K562 (cell line): ENCODE measurements at regions not wholly inside any gene's neighbourhood (a gene's known extent, or its start where the extent isn't known, plus 50 kb on each side); places are given as distances from the start of the nearest gene placed in this dataset.

ENCODE experiments used
- ATAC-seq: fragments of 200-7000 bp; cut with Tn5 transposase; 3 replicates; pipeline ENCODE4 v1.9.1; 2020; ENCODE audit warnings: moderate library complexity
- BruUV-seq: library from RNA; stranded (reverse); fragments of 400-500 nt; replicated peaks from 2 replicates; lab custom pipeline; 2021; lab: Mats Ljungman, UMichigan
- CTCF ChIA-PET: fragments of 300-600 bp; formaldehyde crosslinking; extraction: SDS; loops from one replicate; lab custom pipeline; 2021; ENCODE audit warnings: low intra/inter-chr PET ratio; lab: Yijun Ruan, JAX
- POLR2A ChIA-PET: fragments of 300-600, 350-650 bp; sonication (Branson Sonifier 250); formaldehyde crosslinking; extraction: SDS; loops from one replicate; lab custom pipeline; 2021; ENCODE audit warnings: antibody characterized with exemption, inconsistent platforms; lab: Yijun Ruan, JAX
- DNase-seq, 4 experiments: peaks; one replicate each; pipeline versions ENCODE4 v3.0.0 to v3.0.0-alpha.2; 2011 to 2018; ENCODE audit warnings: low spot score in 3 of 4, mixed read lengths in 3 of 4; ENCODE audit errors: extremely low read depth in 1 of 4
- FAIRE-seq: peaks from 2 replicates; lab custom pipeline; 2011; peaks lifted over from hg19 to GRCh38; lab: Jason Lieb, UNC
- H2AFZ ChIP-seq: 2 replicates; pipeline ENCODE4 v1.6.0; 2011; ENCODE audit warnings: low read depth, low read length, control low read depth, inconsistent platforms
- H3K27ac ChIP-seq: fragments of 200-600 bp; 3 replicates; pipeline ENCODE4 v1.8.0; 2011; ENCODE audit warnings: low read depth, mild to moderate bottlenecking, control low read depth, inconsistent platforms, low read length, moderate library complexity, mixed read lengths; ENCODE audit errors: extremely low read depth
- H3K27me3 ChIP-seq, 2 experiments: fragments of 300-600 bp in 1 of 2; 2 replicates in 1 of 2; 3 replicates in 1 of 2; pipeline versions ENCODE4 v1.6.0 to v1.8.0; 2011; ENCODE audit warnings: inconsistent platforms in 2 of 2, low read length in 2 of 2, mild to moderate bottlenecking in 1 of 2, mixed read lengths in 1 of 2, moderate library complexity in 1 of 2; ENCODE audit not compliant: control insufficient read depth in 2 of 2, insufficient read depth in 2 of 2
- H3K36me3 ChIP-seq: fragments of 300-600 bp; 3 replicates; pipeline ENCODE4 v1.8.0; 2011; ENCODE audit warnings: mild to moderate bottlenecking, low read length, inconsistent platforms; ENCODE audit not compliant: control insufficient read depth, insufficient read depth
- H3K4me1 ChIP-seq, 2 experiments: fragments of 200-600 bp in 1 of 2; replicated peaks in 1 of 2; 2 replicates in 1 of 2; 3 replicates in 1 of 2; pipeline versions ENCODE4 v1.5.1 to v1.8.0; 2011; ENCODE audit warnings: inconsistent platforms in 2 of 2, low read length in 2 of 2, mild to moderate bottlenecking in 1 of 2, mixed read lengths in 1 of 2, moderate library complexity in 1 of 2; ENCODE audit not compliant: control insufficient read depth in 2 of 2, insufficient read depth in 2 of 2
- H3K4me2 ChIP-seq: 2 replicates; pipeline ENCODE4 v1.6.1; 2011; ENCODE audit warnings: low read length, control low read depth, inconsistent platforms, mixed read lengths; ENCODE audit not compliant: insufficient read depth
- H3K4me3 ChIP-seq: fragments of 200-600 bp; sonication (generic), shearing (Covaris generic); 2 replicates; pipeline ENCODE4 v1.5.1; 2016; ENCODE audit warnings: control low read depth, inconsistent platforms
- H3K79me2 ChIP-seq: fragments of 200-600 bp; 3 replicates; pipeline ENCODE4 v1.8.0; 2011; ENCODE audit warnings: low read length, inconsistent platforms; ENCODE audit not compliant: control insufficient read depth, insufficient read depth
- H3K9ac ChIP-seq, 2 experiments: 2 replicates each; pipeline versions ENCODE4 v1.6.0 to v1.6.1; 2011; ENCODE audit warnings: low read depth in 2 of 2, low read length in 2 of 2, control low read depth in 1 of 2, inconsistent platforms in 1 of 2, mild to moderate bottlenecking in 1 of 2, mixed read lengths in 1 of 2; ENCODE audit not compliant: insufficient read depth in 1 of 2
- H3K9me1 ChIP-seq: one replicate; pipeline ENCODE4 v1.6.0; 2011; ENCODE audit warnings: inconsistent platforms, mild to moderate bottlenecking, low read length, moderate library complexity; ENCODE audit not compliant: control insufficient read depth, insufficient read depth
- H3K9me3 ChIP-seq: replicated peaks from 2 replicates; pipeline ENCODE4 v1.5.1; 2011; ENCODE audit warnings: low read depth, low read length, inconsistent platforms; ENCODE audit not compliant: control insufficient read depth, insufficient read depth
- H4K20me1 ChIP-seq: replicated peaks from 2 replicates; pipeline ENCODE4 v1.6.1; 2011; ENCODE audit warnings: low read length, inconsistent platforms, mixed read lengths; ENCODE audit not compliant: control insufficient read depth, insufficient read depth
- BHLHE40 ChIP-seq: IDR thresholded peaks from 2 replicates; pipeline ENCODE4 v1.6.1; 2011; ENCODE audit warnings: low read length, improper control_type of control experiment
- HDAC3 ChIP-seq: fragments of 450-650 bp; IDR thresholded peaks from 2 replicates; pipeline ENCODE4 v1.6.1; 2018; ENCODE audit warnings: borderline replicate concordance, mild to moderate bottlenecking, moderate library complexity; ENCODE audit not compliant: partially characterized antibody
- SRSF9 ChIP-seq: fragments of 200-400 bp; formaldehyde crosslinking; IDR thresholded peaks from 2 replicates; pipeline ENCODE4 v1.6.1; 2017; ENCODE audit warnings: low read depth, low read length, borderline replicate concordance
- TFAM ChIP-seq: fragments of 250-450 bp; sonication (Bioruptor Pico); conservative IDR thresholded peaks from 2 replicates; pipeline ENCODE4 v1.5.0; 2021; ENCODE audit warnings: mild to moderate bottlenecking, moderate library complexity
- ZNF584 ChIP-seq: fragments of 200-800 bp; sonication (Bioruptor generic); IDR thresholded peaks from 2 replicates; pipeline ENCODE4 v1.6.1; 2016; ENCODE audit warnings: low read depth, mild to moderate bottlenecking, missing genetic modification characterization, missing compliant biosample characterization
- ZNF79 ChIP-seq: fragments of 250-450 bp; sonication (Bioruptor Pico); IDR thresholded peaks from 2 replicates; pipeline ENCODE4 v1.4.0; 2020; ENCODE audit warnings: low read depth, mild to moderate bottlenecking, moderate library complexity
- WGBS: fragments of 100-300 bp; shearing (Covaris generic); methylation state at CpG from one replicate; pipeline ENCODE4 v1.1.6; 2016; ENCODE audit warnings: low coverage, mixed read lengths; ENCODE audit not compliant: insufficient coverage; ENCODE audit errors: missing lambda C conversion rate; 5-methylcytosine and 5-hydroxymethylcytosine counted together
- in situ Hi-C: fragments of 300-500 bp; cut with MboI; formaldehyde crosslinking; loops from 4 replicates; pipeline ENCODE4 v1.15.0; 2018; ENCODE audit warnings: inconsistent platforms, mixed read lengths
- intact Hi-C: fragments of 100-400 bp; cut with micrococcal nuclease; formaldehyde crosslinking; loops from 2 replicates; pipeline ENCODE4 v1.14.2; 2022
- TF ChIP-seq, protein P1 (sequence below): sonication (generic); formaldehyde crosslinking; IDR thresholded peaks from 2 replicates; pipeline ENCODE4 v1.5.0; 2020; ENCODE audit warnings: missing genetic modification reagents
- TF ChIP-seq, protein P2 (sequence below): fragments of 250-450 bp; sonication (Bioruptor Pico); IDR thresholded peaks from 2 replicates; pipeline ENCODE4 v1.8.0; 2021; ENCODE audit warnings: borderline replicate concordance, mild to moderate bottlenecking, moderate library complexity; ENCODE audit not compliant: poor library complexity, severe bottlenecking

DNA sequence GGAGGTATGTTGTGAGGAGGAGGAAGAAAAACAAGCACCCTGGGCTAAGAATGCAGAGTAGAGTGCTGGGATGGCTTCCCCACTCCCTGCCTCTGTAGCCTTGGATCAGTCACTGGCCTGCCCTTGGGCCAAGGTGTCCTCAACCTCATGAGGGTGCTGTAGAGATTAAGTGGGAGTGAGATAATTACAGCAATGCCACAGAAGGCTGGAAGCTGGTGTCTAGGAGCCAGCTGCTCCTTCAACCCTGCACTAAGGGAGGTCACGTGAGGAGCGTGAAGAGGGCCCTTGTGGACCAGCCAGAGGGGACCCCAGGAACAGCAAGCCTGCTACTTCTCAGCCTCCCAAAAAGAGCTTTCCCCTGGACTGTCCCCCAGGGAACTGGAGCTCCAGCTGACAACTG lies 95.2 kb downstream of the TTC32 start:
- ATAC-seq (no peak), FAIRE-seq (no peak), DNase-seq (no peak)
- H3K9ac ChIP-seq, result no peak overlapping the region
- H3K36me3 ChIP-seq, result no peaks in the 10 kb centered on the region
- ChIA-PET POLR2A (interaction anchor here (1.0 kb wide), 1 partner anchor 9 kb away, joined by 3 read pairs; no protein-coding TSS in a partner anchor), CTCF (no interaction called here)
- peaks cover 2 to 46% of the 10 kb centered on the region in 2 experiments; a peak in 3 of 5 replicates for H3K27me3 ChIP-seq
- no peaks in the 10 kb centered on the region for H3K9me3 ChIP-seq
- no peaks in the 10 kb centered on the region for H3K9me1 ChIP-seq
- no peak for TF ChIP-seq ZNF584 (CRISPR knock-in tag)
- 0 out of 2 replicates have a peak, but pooled peaks have one; percentile 30 for TF ChIP-seq BHLHE40
- TF ChIP-seq, protein P1, sequence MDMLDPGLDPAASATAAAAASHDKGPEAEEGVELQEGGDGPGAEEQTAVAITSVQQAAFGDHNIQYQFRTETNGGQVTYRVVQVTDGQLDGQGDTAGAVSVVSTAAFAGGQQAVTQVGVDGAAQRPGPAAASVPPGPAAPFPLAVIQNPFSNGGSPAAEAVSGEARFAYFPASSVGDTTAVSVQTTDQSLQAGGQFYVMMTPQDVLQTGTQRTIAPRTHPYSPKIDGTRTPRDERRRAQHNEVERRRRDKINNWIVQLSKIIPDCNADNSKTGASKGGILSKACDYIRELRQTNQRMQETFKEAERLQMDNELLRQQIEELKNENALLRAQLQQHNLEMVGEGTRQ (CRISPR knock-in tag), result 0 out of 2 replicates have a peak, but pooled peaks have one; percentile 14
- TF ChIP-seq ZNF79 (CRISPR knock-in tag), result no peak
- BruUV-seq, result no TSS peak
- H3K27ac ChIP-seq, result no peak overlapping the region
- intact Hi-C loops (no loop called here), in situ Hi-C loops (no loop called here)
- 0% methylated on average over 2 of the region's 2 CpGs for WGBS
- no peaks in the 10 kb centered on the region for H3K4me1 ChIP-seq
- H3K79me2 ChIP-seq, result no peaks in the 10 kb centered on the region
- 0 out of 2 replicates have a peak, but pooled peaks cover 4% of the 10 kb centered on the region for H4K20me1 ChIP-seq
- H2AFZ ChIP-seq, result no peak overlapping the region
- H3K4me3 ChIP-seq, result no peak overlapping the region
- no peak overlapping the region for H3K4me2 ChIP-seq

DNA sequence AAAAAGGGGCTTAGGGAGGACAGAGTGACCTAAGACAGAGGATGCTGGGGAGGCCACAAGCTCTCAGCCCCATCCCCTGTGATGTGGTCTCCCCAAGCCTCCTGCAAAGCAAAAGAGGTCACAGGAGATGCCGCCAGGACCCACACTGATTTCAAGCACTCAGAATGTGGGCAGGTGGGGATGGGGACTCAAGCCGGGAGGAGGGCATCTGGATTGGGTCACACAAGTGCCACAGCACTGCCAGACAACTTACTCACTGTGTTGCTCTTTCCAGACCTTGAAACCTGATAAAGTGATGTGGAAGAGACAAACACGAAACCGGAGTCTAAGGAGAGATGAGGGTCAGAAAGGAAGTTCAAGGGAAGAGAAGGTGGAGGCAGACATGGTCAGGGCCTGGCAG lies 95.7 kb downstream of the TTC32 start:
- POLR2A ChIA-PET, result interaction anchor here (0.7 to 1.0 kb wide), 2 partner anchors 9 to 123 kb away, joined by 3 to 4 read pairs; no protein-coding TSS in a partner anchor
- H3K79me2 ChIP-seq, result no peaks in the 10 kb centered on the region
- no TSS peak for BruUV-seq

More for the DNA sequence above, 95.7 kb downstream of the TTC32 start:
- no peak overlapping the region for H3K4me3 ChIP-seq
- H2AFZ ChIP-seq, result no peak overlapping the region
- no peak overlapping the region for H3K9ac ChIP-seq
- H3K27ac ChIP-seq, result no peak overlapping the region
- no peaks in the 10 kb centered on the region for H3K9me3 ChIP-seq
- H3K27me3 ChIP-seq, result peaks cover 2 to 49% of the 10 kb centered on the region in 2 experiments; a peak in 3 of 5 replicates
- no peak for DNase-seq
- CTCF ChIA-PET, result no interaction called here
- FAIRE-seq, result no peak
- intact Hi-C loops (no loop called here), in situ Hi-C loops (no loop called here)
- no peak overlapping the region for H3K4me2 ChIP-seq
- no peaks in the 10 kb centered on the region for H3K36me3 ChIP-seq
- ATAC-seq, result no peak
- TF ChIP-seq TFAM (CRISPR knock-in tag) (no peak), HDAC3 (no peak), SRSF9 (no peak)
- TF ChIP-seq, protein P2, sequence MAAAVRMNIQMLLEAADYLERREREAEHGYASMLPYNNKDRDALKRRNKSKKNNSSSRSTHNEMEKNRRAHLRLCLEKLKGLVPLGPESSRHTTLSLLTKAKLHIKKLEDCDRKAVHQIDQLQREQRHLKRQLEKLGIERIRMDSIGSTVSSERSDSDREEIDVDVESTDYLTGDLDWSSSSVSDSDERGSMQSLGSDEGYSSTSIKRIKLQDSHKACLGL, result no peak
- peaks cover 0 to 3% of the 10 kb centered on the region in 2 experiments; a peak in 1 of 5 replicates for H3K4me1 ChIP-seq
- no peaks in the 10 kb centered on the region for H3K9me1 ChIP-seq
- 2% methylated on average over 4 of the region's 4 CpGs for whole genome bisulfite sequencing
- 0 out of 2 replicates have a peak, but pooled peaks cover 4% of the 10 kb centered on the region for H4K20me1 ChIP-seq
